HT-29 (cell line): ENCODE measurements at regions not wholly inside any gene's neighbourhood (a gene's known extent, or its start where the extent isn't known, plus 50 kb on each side); places are given as distances from the start of the nearest gene placed in this dataset.

Source experiments
- DNase-seq: peaks from one replicate; pipeline ENCODE4 v3.0.0-alpha.2; 2015; ENCODE audit warnings: low spot score

DNA sequence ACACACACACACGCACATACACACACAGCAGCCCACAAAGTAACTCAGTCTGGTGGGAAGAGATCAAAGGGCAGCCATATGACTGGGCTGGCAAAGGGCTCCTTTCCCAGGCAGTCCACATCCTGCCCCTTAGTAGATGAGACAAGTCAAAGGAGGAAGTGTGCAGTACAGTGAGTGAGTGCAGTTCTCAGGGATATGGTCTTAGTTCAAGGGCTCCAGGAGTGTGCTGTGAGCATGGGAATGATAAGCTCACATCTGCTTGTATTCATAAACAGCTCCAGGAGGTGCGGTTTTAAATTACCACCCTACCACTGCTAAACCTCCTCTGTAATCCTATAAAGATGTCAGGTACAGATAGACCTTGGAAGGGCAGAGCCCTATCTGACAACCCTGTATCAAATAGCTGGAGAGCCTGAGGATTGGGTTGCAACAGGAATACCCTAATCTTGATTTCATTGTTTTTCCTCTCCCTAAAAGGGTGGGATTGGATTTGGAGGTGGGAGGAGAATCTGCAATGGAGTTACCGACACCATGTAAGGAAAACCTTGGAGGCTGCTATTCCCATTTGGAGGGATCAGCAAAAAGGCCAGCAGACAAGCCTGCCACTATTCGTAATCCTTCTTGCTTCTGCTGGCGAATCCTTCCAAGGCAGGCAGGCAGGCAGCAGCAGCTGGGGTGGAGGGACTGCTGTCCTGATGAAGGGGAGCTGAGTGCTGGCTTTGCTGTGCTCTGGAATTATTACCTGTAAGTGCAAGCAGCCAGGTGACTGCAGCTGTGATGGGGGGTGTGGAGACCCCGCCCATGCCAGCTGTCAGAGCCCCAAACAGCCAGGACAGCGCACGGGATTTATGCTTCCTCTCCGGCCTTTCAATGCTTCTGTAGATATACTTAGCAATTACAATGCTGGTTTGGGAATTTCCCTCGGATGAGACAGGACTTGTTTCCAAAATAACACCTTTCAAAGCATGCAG lies 342.7 kb downstream of the PRL start:
- DNase-seq: no peak

DNA sequence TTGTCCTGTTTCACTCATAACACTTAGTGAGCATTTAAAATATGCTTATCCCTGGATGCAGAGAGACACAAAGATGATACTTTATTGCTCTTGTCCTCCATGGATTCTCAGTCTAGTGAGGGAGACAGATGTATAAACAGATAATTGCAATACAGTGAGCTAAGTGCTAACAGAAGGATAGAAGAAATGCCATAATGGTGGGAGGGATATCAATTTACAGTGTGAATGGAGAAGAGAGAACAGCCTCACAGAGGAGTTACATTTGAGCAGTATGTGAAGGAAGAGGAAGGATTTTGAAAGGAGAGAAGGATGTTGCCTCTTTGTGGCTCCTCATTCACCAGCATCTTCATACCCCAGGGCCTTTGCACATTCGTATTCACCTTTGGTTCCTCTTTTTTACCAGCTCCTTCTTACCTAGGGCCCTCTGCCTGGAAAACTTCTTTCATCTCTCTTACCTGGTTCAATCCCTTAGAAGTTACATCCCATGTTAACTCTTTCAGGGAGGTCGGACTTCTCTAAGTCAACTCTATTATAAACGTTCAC lies 341.7 kb downstream of the PRL start:
- DNase-seq: no peak

DNA sequence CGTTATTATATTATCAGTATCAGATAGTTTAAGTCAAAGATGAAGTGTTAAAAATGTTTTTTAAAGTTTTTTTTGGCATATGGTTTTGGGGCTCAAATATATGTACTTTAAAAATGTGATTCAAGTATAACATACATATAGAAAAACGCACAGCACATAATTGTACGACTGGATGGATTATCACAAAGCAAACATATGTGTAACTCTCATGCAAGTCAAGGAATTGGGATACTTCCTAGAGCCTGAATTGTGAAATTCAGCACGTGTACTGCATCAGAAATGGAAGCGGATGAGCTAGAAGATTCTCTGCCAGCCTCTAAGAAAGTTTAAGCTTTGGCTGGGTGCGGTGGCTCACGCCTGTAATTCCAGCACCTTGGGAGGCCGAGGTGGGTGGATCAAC lies 340.9 kb downstream of the PRL start:
- no peak for DNase-seq

DNA sequence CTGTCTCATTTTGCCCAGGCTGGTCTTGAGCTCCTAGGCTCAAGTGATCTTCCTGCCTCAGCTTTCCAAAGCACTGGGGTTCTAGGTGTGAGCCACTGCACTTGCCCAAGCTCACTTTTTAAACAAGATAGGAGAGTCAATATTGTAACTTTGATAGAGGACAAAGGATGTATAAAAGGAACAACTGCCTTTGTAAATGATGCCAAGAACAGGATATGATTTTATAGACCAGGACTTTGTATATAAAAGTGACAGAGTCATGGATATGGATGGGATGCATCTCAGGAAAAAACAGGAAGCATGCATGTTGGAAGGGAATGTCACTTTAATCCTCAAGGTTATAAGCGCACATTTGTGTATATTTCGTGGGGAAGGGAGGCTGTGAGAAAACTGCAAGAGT lies 338.4 kb downstream of the PRL start:
- DNase-seq: no peak

DNA sequence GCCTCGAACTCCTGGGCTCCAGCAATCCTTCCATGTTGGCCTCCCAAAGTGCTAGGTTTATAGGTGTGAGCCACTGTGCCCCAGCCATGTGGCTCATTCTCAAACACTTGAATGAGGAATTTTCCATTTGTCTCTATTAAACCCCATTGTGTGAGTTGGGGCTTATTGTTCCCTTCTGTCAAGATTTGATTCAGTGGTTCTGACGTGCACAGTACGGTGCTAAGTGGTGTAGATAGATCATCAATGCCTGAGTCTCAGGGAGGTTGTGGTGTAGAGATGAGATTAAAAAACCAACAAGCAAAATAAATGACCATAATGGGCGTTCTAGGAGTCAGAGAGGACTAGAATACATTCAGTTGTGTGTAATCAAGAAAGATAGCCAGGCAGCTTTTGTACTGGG lies 335.6 kb downstream of the PRL start:
- DNase-seq: no peak

DNA sequence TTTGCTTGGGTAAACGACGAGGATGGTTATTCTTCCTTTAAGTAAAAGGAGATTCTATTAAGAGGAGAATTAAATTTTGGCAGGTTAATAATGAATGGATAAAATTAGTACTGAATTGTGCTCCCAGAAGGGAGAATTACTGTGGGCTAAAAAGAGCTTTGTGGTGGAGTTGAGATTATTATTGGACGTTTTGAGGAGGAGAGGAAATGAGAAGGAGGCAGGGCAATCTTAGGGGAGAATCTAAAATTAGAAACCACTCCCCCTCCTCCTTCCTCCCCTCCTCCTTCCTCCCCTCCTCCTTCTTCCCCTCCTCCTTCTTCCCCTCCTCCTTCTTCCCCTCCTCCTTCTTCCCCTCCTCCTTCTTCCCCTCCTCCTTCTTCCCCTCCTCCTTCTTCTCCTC lies 331.8 kb downstream of the PRL start:
- no peak for DNase-seq

DNA sequence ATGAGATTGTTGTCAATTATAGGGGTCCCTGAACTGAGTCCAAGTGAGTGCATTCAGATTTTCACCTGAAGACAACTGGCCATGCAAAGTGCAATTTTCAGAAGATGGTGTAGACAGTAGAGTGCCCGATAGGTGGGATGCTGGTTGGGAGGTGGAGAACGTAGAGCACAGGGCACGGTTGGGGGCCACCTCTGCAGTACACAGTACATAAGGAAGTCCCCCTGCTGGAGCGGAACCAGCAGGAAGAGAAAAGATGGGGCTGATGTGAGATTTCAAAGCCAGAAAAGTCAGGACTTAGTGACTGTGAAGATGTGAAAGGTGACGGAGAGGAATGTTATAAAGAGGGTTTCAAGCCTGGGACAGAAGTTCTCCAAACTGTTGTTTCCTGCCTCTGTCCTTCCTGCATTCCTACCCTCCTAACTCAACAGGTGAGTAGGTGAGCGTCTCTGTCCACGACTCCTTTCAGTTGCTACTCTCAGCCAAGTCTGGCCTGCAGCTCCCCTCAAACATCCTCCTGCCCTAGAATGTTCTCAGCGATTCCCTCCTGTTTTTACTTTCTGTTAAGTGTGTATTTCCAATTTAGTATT lies 330.8 kb downstream of the PRL start:
- no peak for DNase-seq

DNA sequence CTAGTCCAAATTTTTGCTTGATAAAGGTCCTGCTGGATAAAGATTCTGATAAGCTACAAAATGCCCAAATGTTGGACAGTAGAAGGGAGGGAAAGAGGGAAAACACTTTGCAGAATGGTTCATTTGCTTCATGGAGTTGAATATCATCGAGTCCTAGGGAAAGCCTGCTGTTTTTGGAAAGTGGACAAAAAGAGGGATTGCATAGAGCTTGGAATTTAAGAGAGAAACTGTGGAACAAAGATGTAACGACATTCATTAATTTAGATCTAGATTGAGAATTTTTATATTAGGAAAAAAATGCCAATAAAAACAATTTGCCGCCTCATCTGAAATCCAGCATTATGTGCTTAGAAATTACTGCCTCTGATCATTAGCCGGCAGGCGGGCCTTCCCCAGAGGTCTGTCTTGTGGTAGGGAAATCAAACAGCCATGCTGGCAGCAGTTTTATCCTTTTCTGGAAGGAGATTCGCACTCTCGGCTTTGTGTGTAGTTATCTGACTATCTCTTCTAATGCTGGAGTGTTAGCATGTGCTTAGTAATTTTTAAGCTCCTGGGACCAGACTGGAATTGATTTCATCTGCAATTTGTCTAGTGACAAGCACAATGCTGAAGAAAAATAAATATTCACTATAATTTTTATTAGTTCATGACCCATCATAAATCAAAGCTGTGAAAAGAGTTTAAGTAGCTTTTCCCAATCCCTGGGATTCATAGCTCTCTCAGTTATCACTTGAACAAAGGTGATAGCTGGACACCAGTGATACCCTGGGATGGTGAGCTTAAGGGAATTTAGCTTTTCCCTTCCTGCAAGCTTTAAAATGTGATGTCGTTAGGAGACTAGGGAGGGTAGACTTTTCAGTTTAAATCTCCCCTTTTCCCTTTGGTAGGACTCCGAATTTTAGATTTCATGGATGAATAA lies 329.5 kb downstream of the PRL start:
- no peak for DNase-seq

DNA sequence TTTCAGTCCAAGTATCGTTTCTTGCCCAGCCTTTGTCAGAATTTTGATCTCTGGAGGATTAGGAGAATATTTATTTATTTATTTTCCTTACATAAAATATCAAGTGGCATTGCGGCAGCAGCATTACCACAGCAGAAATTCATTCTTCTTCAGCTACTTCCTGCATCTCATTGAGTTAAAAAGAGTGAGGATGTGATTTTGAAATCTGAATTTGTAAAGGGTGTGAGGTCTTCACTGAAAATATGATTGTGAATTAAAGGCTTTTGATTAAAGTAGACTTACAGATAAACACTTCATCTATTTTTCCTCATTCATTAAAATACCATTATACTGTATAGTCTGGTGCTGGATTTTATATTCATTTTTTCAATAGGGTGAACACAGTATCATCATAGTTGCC lies 328.4 kb downstream of the PRL start:
- no peak for DNase-seq

DNA sequence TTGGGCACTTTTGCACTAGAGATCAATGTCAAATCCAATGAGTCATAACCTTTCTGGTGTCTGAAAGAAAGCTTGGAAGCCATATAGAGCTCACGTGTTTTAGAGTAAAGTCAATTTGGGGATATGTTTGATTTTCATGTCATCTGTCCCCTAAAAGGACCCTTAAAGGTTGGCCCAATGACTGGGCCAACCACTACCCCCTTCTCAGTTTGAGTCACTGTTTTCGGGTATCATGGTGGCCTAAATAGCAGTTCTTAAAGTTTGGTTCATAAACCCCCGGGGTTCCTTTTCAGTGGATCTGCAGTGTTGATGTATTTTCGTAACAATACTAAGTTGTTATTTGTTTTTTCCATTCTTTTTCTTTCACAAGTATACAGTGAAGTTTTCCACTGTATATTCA lies 327.6 kb downstream of the PRL start:
- no peak for DNase-seq

DNA sequence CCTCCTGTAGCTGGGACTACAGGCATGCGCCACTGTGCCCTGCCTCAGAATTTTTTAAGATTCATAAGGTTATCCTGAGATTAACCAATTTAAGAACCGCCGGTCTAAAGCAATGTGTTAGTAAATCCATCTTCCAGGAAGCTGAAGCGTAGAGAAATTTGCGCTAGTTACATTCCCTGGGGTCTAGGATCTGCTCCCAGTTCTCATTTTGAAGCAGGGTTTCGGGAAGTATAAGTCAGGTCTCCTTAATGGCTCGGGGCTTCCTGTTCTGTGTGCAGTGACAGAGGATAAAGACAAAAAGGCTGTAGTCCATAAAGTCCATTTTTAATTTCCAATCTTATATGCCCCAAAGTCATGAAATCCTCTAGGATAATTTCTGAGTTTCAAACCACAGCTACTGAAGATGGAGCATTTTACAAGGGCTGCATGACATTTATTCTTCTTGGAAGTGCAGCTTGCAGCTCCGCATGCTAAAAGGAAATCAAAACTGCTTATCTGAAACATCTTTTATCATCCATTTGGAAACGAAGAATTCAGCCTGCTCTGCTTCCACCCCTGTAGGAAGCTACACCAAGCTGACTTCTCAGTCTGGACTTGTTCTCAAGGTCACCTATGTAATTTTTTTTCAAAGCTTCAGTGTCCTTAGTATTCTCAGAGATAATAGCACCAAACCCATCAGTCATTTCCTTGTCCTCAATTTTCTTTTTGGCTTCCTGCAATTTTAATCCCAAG lies 326.1 kb downstream of the PRL start:
- no peak for DNase-seq

DNA sequence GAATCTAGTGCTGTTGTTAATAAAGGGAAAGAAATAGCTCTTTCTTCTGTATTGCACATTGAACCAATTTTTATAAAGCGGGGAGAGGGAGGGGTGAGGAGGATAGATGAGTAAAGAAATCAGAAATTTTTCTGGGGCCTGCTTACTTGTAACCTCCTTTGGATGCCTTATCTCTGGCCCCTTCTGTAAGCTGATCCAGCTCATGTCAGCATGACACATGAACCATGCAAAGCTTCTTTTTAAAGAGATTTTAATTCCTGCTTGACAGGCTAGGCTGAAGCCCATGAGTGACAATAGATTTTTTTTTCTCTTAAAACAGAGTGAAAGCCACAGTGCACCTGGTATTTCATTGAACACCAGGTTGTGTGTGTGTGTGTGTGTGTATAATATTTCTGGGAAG lies 325.3 kb downstream of the PRL start:
- no peak for DNase-seq

DNA sequence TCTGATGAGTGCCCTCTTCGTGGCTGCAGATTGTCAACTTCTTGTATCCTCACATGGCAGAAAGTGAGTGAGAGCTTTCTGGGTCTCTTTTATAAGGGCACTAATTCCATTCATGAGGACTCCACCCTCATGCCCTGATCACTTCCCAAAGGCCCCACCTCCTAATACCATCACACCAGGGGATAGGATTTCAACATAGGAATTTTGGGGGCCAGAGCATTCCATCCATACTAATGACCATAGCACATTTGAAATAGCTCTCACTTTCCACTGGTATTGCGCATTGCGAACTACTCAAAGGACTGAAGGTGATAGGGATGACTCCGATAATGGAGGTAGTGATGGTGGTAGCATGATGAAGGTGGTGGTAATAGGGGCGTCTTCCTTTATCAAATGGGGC lies 324.3 kb downstream of the PRL start:
- DNase-seq: no peak

DNA sequence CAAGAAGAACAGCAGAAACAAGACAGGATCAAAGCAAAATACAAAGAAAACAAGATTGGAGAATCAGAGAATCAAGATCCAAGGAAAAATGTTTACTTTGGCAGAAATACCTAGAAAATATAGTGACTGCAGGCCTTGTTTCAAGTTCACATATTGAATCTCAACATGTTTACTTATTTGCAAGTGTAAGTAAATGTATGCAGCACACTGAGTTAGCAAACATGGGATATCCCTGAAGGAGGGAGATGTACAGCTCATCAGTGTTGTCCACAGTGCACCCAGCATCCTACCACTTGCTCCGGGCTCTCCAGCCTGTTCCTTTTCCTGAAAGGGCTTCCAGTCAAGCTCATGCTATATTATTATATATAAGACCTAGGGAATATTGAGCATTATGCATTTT lies 319.5 kb downstream of the PRL start:
- DNase-seq: no peak

DNA sequence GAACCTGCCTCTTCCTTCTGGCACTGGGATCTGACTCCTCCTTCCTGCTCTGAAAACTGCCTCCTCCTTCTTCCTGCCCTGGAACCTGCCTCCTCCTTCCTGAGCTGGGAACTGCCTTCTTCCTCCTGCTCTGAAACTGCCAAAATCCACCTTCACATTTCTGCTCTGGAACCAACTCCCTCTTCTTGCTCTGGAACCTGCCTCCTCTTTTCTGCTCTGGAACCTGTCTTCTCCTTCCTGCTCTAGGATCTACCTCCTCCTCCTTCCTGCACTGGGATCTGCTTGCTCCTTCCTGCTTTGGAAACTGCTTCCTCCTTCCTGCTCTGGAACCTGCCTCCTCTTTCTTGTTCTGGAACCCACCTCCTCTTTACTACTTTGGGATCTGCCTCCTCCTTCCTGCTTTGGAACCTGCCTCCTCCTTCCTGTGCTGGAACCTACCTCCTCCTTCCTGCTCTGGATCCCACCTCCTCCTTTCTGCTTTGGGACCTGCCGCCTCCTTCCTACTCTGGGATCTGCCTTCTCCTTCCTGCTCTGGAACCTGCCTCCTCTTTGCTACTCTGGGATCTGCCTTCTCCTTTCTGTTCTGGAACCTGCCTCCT lies 315.5 kb downstream of the PRL start:
- DNase-seq: no peak

DNA sequence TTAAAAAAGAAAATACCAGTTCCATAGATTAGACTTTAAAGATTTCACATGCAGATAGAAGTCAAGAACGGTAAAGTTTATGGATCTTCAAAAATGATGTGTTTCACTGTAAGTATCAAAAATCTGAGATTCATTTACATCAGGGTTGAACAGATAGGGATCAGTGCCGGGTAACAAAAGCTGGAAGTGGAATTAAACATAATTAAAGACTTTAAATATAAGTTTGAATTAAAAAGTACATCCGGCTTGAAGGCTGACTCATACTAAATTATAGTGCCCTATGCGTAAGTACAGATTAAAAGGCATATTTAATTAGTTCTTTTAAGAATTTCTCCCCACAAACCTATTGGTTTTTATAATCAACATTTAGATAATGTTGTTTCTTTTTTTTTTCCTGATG lies 312.7 kb downstream of the PRL start:
- DNase-seq: no peak

DNA sequence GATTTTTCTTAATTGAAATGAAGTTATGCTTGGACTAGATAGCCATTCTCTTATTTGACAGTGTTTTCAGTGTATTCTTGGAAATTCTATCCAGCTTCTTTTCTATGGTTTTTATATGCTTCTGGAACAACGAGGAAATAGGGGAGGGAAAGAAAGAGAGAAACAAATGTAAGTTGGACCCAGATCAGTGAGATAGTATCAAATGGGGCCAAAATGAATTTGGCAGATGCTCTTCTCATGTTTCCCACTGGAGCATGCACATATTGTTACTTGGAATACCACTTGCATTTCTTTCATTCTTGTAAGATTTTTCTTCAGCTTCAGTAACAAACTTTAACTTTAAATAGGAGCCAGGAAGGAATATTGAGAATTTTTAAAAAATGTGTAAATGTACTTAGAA lies 312.3 kb downstream of the PRL start:
- no peak for DNase-seq

DNA sequence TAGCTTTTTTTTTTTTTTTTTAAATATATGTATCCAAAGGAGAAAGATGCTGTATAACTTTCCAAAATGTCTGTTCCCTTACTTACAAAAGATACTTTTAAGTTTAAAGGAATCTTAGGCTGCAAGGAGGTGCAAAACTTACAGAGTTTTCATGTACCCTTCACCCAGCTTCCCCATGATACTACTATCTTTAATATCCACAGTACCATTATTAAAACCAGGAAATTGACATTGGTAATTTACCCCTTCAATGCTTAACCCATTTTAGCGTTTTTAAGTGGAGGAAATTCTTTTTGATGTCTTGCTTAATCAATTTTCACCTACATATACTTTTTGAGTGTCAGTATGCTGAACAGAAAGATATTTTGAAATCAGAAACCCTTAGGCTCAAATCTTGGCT lies 310.9 kb downstream of the PRL start:
- DNase-seq: no peak

DNA sequence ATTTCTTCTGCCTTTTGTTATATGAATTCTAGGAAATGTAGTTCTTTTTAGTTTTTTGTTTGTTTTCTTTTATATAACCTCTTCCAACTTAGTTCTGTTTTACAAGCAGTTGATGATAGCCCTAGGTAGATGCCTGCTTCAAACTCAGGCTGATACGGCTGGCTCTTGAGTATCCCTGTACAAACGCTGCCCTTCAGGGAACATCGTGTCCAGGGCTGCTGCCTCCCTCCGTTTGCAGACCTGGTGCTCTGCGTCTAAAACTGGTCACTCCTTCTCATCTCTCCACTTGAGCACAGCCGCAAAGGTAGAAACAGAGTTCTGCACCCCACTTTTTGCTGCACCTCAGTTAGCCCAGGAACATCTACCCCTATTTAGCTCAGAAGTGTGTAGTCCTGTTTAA lies 310.1 kb downstream of the PRL start:
- DNase-seq: no peak

DNA sequence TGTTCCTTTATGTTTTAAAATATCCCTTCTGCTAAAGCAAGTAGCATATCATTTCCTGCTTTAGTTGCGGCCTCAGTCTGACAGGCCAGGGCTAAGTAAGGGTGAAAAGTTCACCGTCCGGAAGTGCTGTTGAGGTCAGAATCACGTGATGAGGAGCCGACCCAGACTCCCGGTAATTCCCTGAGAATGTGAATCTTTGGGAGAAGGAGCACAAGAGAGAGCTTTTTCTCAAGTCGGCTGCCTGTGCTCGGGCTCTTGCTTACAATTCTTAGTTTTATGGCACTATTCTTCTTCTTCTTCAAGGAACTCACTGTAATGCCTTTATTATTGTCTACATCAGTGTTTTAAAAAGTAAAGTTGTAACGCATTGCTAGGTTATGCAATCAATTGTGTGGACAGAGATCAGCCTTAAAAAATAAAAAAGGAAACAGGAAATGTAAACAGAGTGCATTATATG lies 309.3 kb downstream of the PRL start:
- peak; percentile 66 for DNase-seq

DNA sequence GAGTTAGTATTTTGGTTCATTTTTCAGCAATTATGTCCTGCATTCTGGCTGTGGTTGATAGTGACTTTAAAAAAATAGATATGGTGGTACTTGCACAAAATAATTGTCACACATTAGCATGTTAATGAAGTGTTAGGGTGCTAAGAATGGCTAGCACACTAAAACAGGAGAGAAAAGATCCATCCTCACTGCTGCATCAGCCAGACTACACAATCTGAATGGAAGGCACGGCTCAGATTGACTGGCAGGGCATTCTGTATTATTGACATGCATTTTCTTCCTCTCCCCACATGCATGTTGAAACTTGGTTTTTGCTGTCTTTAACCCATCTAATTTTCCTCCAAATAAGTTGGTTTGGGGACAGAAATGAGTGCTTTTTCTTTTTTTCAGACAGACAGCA lies 306.3 kb downstream of the PRL start:
- DNase-seq: no peak
